ENCODE measurements at regions not wholly inside any gene's neighbourhood (a gene's known extent, or its start where the extent isn't known, plus 50 kb on each side); places are given as distances from the start of the nearest gene placed in this dataset.

- no peak for DNase-seq
Observed at GRCh38 chr9:93827545-93828330, 127.4 kb downstream of the BARX1 start.

DNA sequence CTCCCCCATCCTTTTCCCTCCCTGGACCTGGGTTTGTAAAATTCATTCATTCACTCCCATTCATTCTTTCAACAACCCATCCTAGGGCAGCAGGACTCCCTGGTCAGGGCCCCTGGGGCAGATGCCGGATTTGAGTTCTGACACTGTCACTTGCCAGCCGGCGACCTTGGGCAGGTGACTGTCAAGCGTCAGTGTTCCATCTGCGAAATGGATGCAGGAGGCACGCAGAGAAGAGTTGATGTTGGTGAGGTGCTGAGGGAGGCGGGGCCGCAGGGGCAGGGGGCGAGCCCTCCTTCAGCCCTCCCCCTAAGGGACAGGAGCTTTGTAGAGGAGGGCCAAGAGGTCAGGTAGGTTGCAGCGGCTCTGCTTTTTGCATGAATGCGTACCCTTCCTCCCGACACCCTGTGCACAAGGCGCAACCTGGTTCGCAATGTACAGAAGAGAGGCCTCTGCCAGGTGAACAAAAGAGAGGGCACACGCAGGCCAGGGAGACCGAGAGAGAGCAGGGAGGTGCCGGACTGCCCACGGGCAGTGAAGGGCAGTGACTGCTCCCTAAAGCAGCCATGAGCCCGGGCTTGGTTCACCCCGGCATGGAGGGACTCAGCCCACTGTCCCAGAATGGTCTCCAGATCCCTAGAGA lies 128.1 kb downstream of the BARX1 start:
- DNase-seq = no peak

GRCh38 chr9:93826209-93826608 lies 128.9 kb downstream of the BARX1 start:
- no peak for DNase-seq

GRCh38 chr9:93825348-93826115 lies 129.6 kb downstream of the BARX1 start:
- DNase-seq = no peak

DNA sequence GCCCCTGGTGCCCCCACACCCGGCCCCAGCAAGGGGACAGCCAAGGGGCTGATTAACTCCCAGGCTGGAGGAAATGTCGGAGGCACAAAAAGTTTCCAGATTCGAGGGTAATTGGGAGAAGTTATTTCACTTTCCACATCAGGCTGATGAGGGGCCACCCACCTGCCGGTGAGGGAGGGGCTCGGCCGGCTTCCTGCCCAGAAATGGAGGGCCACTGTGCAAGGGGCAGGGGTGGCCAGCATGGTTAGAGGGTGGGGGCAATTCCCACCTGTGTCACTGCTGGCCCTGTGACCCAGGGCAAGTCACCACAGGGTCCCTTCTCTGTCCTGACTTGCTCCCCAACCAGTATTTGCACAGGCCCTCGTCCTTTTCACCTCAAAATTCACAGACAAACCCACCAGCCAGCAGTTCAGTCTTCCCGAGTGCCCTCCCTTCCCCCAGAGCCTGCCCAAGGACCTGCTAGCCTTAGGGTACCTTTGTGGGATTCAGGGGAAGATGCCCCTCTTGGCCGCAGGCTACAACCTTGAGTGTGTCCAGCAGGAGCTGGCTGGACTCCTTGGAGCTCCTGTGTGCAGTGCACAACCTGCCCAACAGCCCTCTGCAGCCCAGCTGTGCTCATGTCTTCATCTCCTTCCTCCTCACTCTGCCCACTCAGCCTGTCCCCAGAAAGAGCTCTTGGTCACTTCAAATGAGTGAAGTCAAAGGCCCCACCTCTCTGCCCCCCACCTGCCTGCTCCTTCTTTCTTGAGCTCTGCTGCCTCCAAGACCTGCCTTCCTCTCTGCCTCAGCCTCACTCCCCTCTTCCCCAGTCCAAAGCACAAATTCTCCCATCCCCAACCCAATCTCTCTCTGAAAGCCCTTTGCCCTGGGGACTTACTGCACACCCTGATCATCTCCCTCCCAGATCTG lies 130.5 kb downstream of the BARX1 start:
- DNase-seq = no peak

GRCh38 chr9:93823245-93824072 lies 131.7 kb downstream of the BARX1 start:
- DNase-seq = no peak

GRCh38 chr9:93822229-93822628 lies 132.9 kb downstream of the BARX1 start:
- no peak for DNase-seq

- DNase-seq = no peak
Observed at GRCh38 chr9:93821307-93821703, 133.8 kb downstream of the BARX1 start.

GRCh38 chr9:93820667-93821306 lies 134.4 kb downstream of the BARX1 start:
- DNase-seq = no peak

GRCh38 chr9:93819905-93820304 lies 135.2 kb downstream of the BARX1 start:
- no peak for DNase-seq

DNA sequence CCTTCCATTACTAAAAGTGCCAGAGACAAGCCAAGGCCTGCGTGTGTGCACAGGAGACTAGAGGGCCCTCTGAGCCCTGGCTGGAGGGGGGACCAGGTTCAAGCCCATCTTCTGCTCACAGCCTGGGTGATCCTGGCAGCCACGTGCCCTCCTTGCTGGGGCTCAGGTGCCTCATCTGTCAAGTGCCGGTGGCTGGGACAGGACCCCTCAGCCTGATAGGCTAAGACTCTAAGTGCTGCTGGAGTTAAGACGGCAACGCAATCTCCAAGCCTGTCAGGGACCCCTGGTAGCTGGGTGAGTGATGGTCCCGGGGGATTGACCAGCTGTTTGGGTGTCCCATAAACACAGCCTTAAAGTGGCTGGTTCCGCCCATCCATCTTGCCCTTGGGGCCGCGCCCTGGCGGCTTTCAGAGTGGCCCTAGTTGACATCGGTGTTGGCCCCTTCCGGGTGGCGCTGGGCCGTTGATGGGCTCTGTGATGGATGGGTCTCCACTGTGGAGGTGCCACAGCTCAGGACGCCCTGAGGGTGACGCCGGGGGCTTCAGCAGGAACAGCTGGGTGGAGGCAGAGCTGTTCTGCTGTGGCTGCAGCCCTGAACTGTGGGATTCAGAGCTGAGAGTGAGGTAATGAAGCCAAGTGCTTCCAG lies 136.2 kb downstream of the BARX1 start:
- DNase-seq = no peak

DNA sequence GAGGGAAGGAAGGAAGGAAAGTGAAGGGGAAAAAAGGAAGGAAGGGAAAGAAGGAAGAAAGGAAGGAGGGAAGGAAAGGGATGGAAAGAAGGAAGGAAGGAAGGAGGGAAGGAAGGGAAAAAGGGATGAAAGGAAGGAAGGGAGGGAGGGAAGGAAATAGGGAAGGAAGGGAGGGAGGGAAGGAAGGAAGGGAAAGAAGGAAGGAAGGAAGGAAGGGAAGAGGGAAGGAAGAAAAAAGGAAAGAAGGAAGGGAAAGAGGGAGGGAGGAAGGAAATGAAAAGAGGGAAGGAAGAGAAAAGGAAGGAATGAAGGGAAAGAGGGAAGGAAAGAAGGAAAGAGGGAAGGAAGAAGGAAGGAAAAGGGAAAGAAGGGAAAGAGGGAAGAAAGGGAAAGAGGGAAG lies 136.9 kb downstream of the BARX1 start:
- DNase-seq = no peak

GRCh38 chr9:93815677-93816076 lies 139.5 kb downstream of the BARX1 start:
- DNase-seq = no peak

- no peak for DNase-seq
Observed at GRCh38 chr9:93815135-93815534, 140.0 kb downstream of the BARX1 start.

DNA sequence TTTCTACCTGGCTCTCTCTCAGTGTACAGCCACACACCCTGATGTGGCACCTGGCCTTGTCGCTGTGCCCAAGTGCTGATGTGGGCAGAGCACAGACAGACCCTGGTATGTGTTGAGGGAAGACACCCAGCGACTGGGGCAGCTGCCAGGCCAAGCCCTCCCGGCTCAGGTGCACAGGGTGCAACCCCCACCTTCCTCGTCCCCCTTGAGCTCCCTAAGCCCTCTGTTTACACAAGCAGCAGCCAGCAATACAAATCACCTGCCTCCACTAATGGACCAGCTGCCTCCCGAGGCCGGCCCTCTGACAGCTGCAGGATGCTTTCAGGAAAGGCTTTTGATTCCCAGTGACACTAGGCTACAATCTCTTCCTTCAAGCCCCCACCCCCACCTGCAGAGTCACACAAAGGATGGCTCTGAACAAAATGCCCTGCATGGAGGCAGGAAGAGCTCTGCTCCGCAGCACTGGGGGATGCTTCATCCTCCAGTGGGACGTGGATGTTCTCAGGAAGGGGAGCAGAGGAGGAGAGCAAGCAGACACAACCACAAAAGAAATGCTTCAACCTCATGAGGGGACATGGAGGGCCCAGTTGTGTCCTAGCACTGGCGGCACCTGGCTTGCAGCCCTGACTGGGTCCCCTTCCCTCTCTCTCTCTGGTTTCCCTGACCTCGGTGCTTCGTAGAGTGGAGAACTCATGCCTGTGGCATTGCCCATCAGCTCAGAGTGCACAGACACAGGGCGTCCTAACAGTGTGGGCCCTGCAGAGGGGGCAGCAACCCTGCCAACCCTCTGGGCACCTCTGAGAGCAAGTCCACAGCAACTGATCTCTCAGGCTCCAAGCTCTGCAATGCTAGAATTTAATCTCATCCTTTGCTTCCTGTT lies 140.8 kb downstream of the BARX1 start:
- peak; percentile 96 for DNase-seq

- DNase-seq = no peak
Observed at GRCh38 chr9:93813221-93814076, 141.7 kb downstream of the BARX1 start.

DNA sequence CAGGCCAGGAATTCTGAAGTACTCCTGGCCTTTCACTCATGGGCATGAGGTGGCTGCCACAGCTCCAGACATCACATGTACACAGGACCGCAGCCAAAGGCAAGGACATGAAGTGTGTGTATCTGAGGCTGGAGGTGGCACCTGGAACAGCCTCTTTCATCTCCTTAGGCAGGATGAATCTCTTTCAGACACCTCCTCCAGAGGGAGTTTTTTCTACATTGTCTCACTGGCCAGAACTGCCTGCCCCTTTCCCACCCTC lies 142.8 kb downstream of the BARX1 start:
- peak; percentile 77 for DNase-seq

DNA sequence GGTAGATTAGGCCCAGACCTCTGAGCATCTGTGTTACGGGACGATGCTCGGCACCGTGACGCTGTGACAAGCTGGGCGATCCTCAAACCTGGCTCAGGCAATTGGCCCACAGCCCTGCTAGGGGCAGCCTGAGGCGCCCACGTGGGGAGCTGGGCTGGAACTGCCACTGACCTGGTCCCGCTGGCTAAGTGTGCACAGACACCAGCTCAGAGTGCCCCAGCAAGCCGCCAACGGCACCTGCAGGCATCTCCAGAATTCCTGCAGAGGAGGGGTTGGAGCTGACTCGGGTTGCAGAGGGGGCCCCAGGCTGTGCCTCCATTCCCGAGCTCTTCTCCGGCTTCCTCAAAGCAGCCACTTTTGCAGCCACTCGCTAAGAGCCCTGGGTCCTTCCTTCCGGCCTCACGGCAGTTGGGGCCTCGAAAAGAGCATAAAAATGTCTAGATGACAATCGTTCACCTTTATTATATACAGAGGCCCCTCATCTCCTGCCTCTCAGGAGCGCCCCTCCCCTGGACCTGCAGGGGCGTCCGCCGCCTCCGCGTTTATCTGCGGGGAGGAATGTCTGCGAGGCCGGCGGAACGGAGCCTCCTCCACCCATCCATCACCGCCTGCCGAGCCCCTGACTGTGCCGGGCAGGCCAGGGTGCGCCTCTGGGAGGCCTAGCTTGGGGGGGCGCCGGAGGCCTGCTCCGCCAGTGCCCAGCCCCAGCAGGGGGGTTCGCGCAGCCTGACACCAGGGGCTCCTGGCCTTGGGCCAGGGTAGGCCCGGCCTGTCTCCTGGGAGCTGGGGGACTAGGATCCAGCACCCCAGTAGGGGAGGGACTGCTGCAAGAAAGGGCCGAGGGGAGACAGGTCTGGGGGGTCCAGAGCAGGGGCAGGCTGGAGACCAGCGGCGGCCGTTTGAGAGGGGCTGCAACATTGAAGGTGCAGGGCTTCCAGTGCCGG lies 144.9 kb downstream of the BARX1 start:
- DNase-seq = no peak
